Breast epithelium (tissue), 4 donors: ENCODE measurements at regions not wholly inside any gene's neighbourhood (a gene's known extent, or its start where the extent isn't known, plus 50 kb on each side); places are given as distances from the start of the nearest gene placed in this dataset.

ENCODE experiments used
- DNase-seq, 2 donors: peaks; one replicate each; pipeline ENCODE4 v3.0.0-alpha.2; 2019; ENCODE audit warnings: low spot score in 2 of 2
- H3K27ac ChIP-seq, 2 donors: fragments of 200-600 bp; sonication (generic) in 1 of 2; one replicate each; pipeline ENCODE4 v1.5.1; 2016 to 2019; ENCODE audit warnings: mild to moderate bottlenecking in 1 of 2
- H3K27me3 ChIP-seq, 2 donors: fragments of 200-600 bp; sonication (generic) in 1 of 2; one replicate each; pipeline versions ENCODE4 v1.5.1 to v1.6.0; 2017 to 2019; ENCODE audit warnings: control low read depth in 1 of 2, mild to moderate bottlenecking in 1 of 2
- H3K36me3 ChIP-seq: fragments of 200-600 bp; one replicate; pipeline ENCODE4 v1.5.1; 2019
- H3K4me1 ChIP-seq, 2 donors: fragments of 200-600 bp; sonication (generic); one replicate each; pipeline ENCODE4 v1.5.1; 2016 to 2019; ENCODE audit warnings: control low read depth in 1 of 2
- H3K4me3 ChIP-seq, 3 donors: fragments of 200-600 bp; sonication (generic); 1 replicate in 2 of 3; 2 replicates in 1 of 3; pipeline ENCODE4 v1.5.1; 2016 to 2019; ENCODE audit warnings: mild to moderate bottlenecking in 3 of 3, moderate library complexity in 2 of 3
- H3K9me3 ChIP-seq, 2 donors: fragments of 200-600 bp; sonication (generic) in 1 of 2; one replicate each; pipeline ENCODE4 v1.5.1; 2016 to 2019; ENCODE audit warnings: control low read depth in 1 of 2
- POLR2A ChIP-seq: fragments of 450-650 bp; IDR thresholded peaks from one replicate; pipeline ENCODE4 v1.6.1; 2016; ENCODE audit warnings: antibody characterized with exemption, mild to moderate bottlenecking, moderate library complexity
- POLR2AphosphoS5 ChIP-seq, 3 donors: sonication (generic); formaldehyde crosslinking; IDR thresholded peaks; one replicate each; pipeline ENCODE4 v1.6.1; 2017; ENCODE audit warnings: antibody characterized with exemption in 3 of 3
- intact Hi-C: fragments of 100-400 bp; cut with DNase I; formaldehyde crosslinking; loops from one replicate; pipeline ENCODE4 v1.15.1; 2023; ENCODE audit warnings: low total_unique reads
- TF ChIP-seq, protein P1 (sequence below), 3 donors: fragments of 450-650 bp; IDR thresholded peaks; one replicate each; pipeline ENCODE4 v1.5.1; 2016 to 2017; ENCODE audit warnings: antibody characterized with exemption in 3 of 3, mild to moderate bottlenecking in 3 of 3, moderate library complexity in 3 of 3

- H3K27ac ChIP-seq = no peak overlapping the region
- no peak overlapping the region for H3K4me3 ChIP-seq
- no peaks in the 10 kb centered on the region for H3K27me3 ChIP-seq
- TF ChIP-seq POLR2A (no peak), POLR2AphosphoS5 (IDR thresholded peaks at IDR 0.05) (no peak)
- TF ChIP-seq, protein P1, sequence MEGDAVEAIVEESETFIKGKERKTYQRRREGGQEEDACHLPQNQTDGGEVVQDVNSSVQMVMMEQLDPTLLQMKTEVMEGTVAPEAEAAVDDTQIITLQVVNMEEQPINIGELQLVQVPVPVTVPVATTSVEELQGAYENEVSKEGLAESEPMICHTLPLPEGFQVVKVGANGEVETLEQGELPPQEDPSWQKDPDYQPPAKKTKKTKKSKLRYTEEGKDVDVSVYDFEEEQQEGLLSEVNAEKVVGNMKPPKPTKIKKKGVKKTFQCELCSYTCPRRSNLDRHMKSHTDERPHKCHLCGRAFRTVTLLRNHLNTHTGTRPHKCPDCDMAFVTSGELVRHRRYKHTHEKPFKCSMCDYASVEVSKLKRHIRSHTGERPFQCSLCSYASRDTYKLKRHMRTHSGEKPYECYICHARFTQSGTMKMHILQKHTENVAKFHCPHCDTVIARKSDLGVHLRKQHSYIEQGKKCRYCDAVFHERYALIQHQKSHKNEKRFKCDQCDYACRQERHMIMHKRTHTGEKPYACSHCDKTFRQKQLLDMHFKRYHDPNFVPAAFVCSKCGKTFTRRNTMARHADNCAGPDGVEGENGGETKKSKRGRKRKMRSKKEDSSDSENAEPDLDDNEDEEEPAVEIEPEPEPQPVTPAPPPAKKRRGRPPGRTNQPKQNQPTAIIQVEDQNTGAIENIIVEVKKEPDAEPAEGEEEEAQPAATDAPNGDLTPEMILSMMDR (IDR thresholded peaks at IDR 0.05) = no peak
- intact Hi-C loops = no loop called here
- no peak for DNase-seq
- H3K36me3 ChIP-seq = no peaks in the 10 kb centered on the region
- no peaks in the 10 kb centered on the region for H3K4me1 ChIP-seq
- peaks cover 9% of the 10 kb centered on the region in 2 donors for H3K9me3 ChIP-seq
Observed at GRCh38 chr2:36262581-36262980, 93.0 kb upstream of the CRIM1 start.

GRCh38 chr2:36255863-36256262 is 99.7 kb upstream of the CRIM1 start:
- TF ChIP-seq, protein P1 (IDR thresholded peaks at IDR 0.05) = no peak
- TF ChIP-seq POLR2AphosphoS5 (IDR thresholded peaks at IDR 0.05) (no peak), POLR2A (no peak)
- H3K27ac ChIP-seq = no peak overlapping the region
- H3K4me1 ChIP-seq = no peaks in the 10 kb centered on the region
- no peak for DNase-seq
- H3K4me3 ChIP-seq = no peak overlapping the region
- H3K9me3 ChIP-seq = no peaks in the 10 kb centered on the region
- intact Hi-C loops = no loop called here
- no peaks in the 10 kb centered on the region for H3K27me3 ChIP-seq
- no peaks in the 10 kb centered on the region for H3K36me3 ChIP-seq

GRCh38 chr2:36253086-36253485 is 102.5 kb upstream of the CRIM1 start:
- DNase-seq = no peak
- intact Hi-C loops = no loop called here
- H3K36me3 ChIP-seq = no peaks in the 10 kb centered on the region
- no peaks in the 10 kb centered on the region for H3K4me1 ChIP-seq
- no peak overlapping the region for H3K27ac ChIP-seq
- H3K4me3 ChIP-seq = no peak overlapping the region
- no peak for TF ChIP-seq POLR2A
- TF ChIP-seq, protein P1 (IDR thresholded peaks at IDR 0.05) = no peak
- TF ChIP-seq POLR2AphosphoS5 (IDR thresholded peaks at IDR 0.05) = no peak
- H3K27me3 ChIP-seq = no peaks in the 10 kb centered on the region
- H3K9me3 ChIP-seq = no peaks in the 10 kb centered on the region

DNA sequence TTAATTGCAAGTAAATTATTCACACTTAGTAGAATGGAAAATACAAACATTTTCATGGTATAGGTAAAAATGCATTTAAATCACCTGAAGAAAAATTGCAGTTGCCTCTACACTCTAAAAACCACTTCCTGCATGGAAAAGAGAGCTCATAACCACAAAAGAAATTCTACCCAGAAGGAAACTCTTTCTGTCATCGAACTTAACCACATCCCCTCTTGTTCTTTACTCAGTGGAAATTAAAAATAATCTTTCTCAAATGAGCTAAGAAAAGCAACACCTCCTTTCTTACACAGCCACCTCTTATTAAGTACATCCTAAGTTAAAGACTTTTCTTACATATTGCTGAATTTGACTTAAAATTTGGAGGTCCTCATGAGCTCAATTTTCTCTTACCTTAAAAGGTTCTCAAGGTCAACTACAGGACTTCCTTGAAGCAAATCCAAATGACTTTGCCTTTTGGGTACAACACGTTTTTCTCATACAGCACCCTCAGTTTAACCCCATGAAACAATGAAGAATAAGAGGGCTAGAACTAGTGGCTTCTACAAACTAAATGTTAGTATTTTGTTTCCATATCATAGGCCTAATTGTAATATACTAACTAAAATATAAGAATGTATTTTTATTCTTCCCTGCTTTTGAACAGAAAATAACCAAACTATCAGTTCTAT is 109.1 kb upstream of the CRIM1 start:
- no peaks in the 10 kb centered on the region for H3K36me3 ChIP-seq
- TF ChIP-seq POLR2AphosphoS5 (IDR thresholded peaks at IDR 0.05) (no peak), POLR2A (no peak)
- TF ChIP-seq, protein P1 (IDR thresholded peaks at IDR 0.05) = no peak
- H3K27ac ChIP-seq = no peak overlapping the region
- no peaks in the 10 kb centered on the region for H3K9me3 ChIP-seq
- no peaks in the 10 kb centered on the region for H3K4me1 ChIP-seq
- H3K4me3 ChIP-seq = no peak overlapping the region
- intact Hi-C loops = no loop called here
- no peak for DNase-seq
- H3K27me3 ChIP-seq = no peaks in the 10 kb centered on the region

DNA sequence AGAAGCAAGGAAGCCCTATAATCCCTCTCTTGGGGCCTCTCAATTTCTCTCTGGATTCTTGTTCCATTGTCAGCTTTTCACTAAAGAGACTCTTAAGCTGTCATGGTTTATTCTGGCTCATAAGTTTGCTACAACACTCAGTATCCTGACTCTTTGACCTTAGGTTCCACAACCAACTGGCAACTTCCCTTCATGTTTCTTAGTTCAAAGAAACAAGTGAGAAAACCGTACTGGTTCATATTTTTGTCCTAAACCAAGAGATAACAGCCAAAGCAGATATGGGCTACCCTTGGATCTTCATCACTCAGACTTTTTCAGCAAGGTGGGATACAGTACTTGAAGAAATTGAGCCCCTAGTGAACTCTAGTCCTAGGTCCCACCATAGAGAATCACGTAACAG is 109.9 kb upstream of the CRIM1 start:
- Histone ChIP-seq H3K27ac (no peak overlapping the region), H3K27me3 (no peaks in the 10 kb centered on the region), H3K9me3 (no peaks in the 10 kb centered on the region), H3K4me1 (no peaks in the 10 kb centered on the region), H3K4me3 (no peak overlapping the region), H3K36me3 (no peaks in the 10 kb centered on the region)
- TF ChIP-seq, protein P1 (IDR thresholded peaks at IDR 0.05) = no peak
- TF ChIP-seq POLR2A = no peak
- no peak for TF ChIP-seq POLR2AphosphoS5 (IDR thresholded peaks at IDR 0.05)
- DNase-seq = no peak
- intact Hi-C loops = no loop called here
